Bronchial epithelial cell (primary cell): ENCODE measurements at regions not wholly inside any gene's neighbourhood (a gene's known extent, or its start where the extent isn't known, plus 50 kb on each side); places are given as distances from the start of the nearest gene placed in this dataset.

Experiments
- DNase-seq: peaks from one replicate; pipeline ENCODE4 v3.0.0-alpha.2; 2010; ENCODE audit warnings: low read depth
- FAIRE-seq: peaks from 2 replicates; lab custom pipeline; 2011; peaks lifted over from hg19 to GRCh38; lab: Jason Lieb, UNC
- H3K27me3 ChIP-seq: 2 replicates; pipeline ENCODE4 v1.5.1; 2011; ENCODE audit warnings: low read length; ENCODE audit not compliant: control insufficient read depth, insufficient read depth
- H3K36me3 ChIP-seq: 2 replicates; pipeline ENCODE4 v1.5.1; 2011; ENCODE audit warnings: low read length; ENCODE audit not compliant: control insufficient read depth, insufficient read depth
- H3K4me3 ChIP-seq: 2 replicates; pipeline ENCODE4 v1.5.1; 2011; ENCODE audit warnings: mild to moderate bottlenecking, low read depth, low read length, control low read depth
- CTCF ChIP-seq: IDR thresholded peaks from 2 replicates; pipeline ENCODE4 v1.5.1; 2011; ENCODE audit warnings: mild to moderate bottlenecking, moderate library complexity, low read length, control low read depth, inconsistent platforms; ENCODE audit not compliant: insufficient read depth, severe bottlenecking

- H3K36me3 ChIP-seq, result no peaks in the 10 kb centered on the region
- no peak overlapping the region for H3K4me3 ChIP-seq
- no peak for TF ChIP-seq CTCF
- DNase-seq (no peak), FAIRE-seq (no peak)
- H3K27me3 ChIP-seq, result no peaks in the 10 kb centered on the region
Observed at GRCh38 chr12:90170740-90171139, 462.1 kb upstream of the ATP2B1 start.

- no peak for FAIRE-seq
- no peak for TF ChIP-seq CTCF
Observed at GRCh38 chr12:90167518-90168208, 459.0 kb upstream of the ATP2B1 start.

GRCh38 chr12:90166671-90167070 is 458.0 kb upstream of the ATP2B1 start:
- Histone ChIP-seq H3K4me3 (no peak overlapping the region), H3K27me3 (no peaks in the 10 kb centered on the region), H3K36me3 (no peaks in the 10 kb centered on the region)
- no peak for TF ChIP-seq CTCF
- DNase-seq (peak; percentile 71), FAIRE-seq (no peak)

More at GRCh38 chr12:90167518-90168208, 459.0 kb upstream of the ATP2B1 start:
- Histone ChIP-seq H3K36me3 (no peaks in the 10 kb centered on the region), H3K4me3 (no peak overlapping the region), H3K27me3 (no peaks in the 10 kb centered on the region)
- no peak for DNase-seq

- no peaks in the 10 kb centered on the region for H3K36me3 ChIP-seq
- no peaks in the 10 kb centered on the region for H3K27me3 ChIP-seq
- no peak for FAIRE-seq
- no peak for TF ChIP-seq CTCF
- no peak overlapping the region for H3K4me3 ChIP-seq
- no peak for DNase-seq
Observed at GRCh38 chr12:90166012-90166411, 457.4 kb upstream of the ATP2B1 start.

GRCh38 chr12:90163975-90164374 is 455.3 kb upstream of the ATP2B1 start:
- no peaks in the 10 kb centered on the region for H3K27me3 ChIP-seq
- TF ChIP-seq CTCF, result no peak
- H3K4me3 ChIP-seq, result no peak overlapping the region
- FAIRE-seq, result no peak
- H3K36me3 ChIP-seq, result no peaks in the 10 kb centered on the region
- DNase-seq, result no peak

- Histone ChIP-seq H3K36me3 (no peaks in the 10 kb centered on the region), H3K27me3 (no peaks in the 10 kb centered on the region), H3K4me3 (no peak overlapping the region)
- FAIRE-seq (no peak), DNase-seq (no peak)
- no peak for TF ChIP-seq CTCF
Observed at GRCh38 chr12:90153827-90154226, 445.2 kb upstream of the ATP2B1 start.
